ENCODE measurements at regions not wholly inside any gene's neighbourhood (a gene's known extent, or its start where the extent isn't known, plus 50 kb on each side); places are given as distances from the start of the nearest gene placed in this dataset.

GRCh38 chr21:35749904-35750303, 310.4 kb downstream of the SETD4 start:
- H4K20me1 ChIP-seq (ENCODE audit: insufficient read depth) = no peaks in the 10 kb centered on the region
- CTCF ChIA-PET = no interaction called here
- H3K9ac ChIP-seq = no peak overlapping the region
- no peaks in the 10 kb centered on the region for H3K9me2 ChIP-seq
- H3K4me1 ChIP-seq (ENCODE audit: control insufficient read depth in 1 of 2, insufficient read depth in 2 of 2, low read depth in 1 of 2, low read length in 1 of 2) = 0 out of 4 replicates have a peak, but pooled peaks cover 0 to 5% of the 10 kb centered on the region in 2 experiments
- 6% methylated on average over 3 of the region's 3 CpGs for WGBS (ENCODE audit: low lambda C conversion rate)
- TF ChIP-seq MEF2A (IDR thresholded peaks at IDR 0.05; ENCODE audit: borderline replicate concordance, low read depth) (no peak), NFIC (IDR thresholded peaks at IDR 0.05; ENCODE audit: borderline replicate concordance) (no peak), SMC3 (IDR thresholded peaks at IDR 0.05; ENCODE audit: low read depth, low read length) (no peak), CHD2 (IDR thresholded peaks at IDR 0.05; ENCODE audit: low read length, partially characterized antibody) (no peak), RXRA (IDR thresholded peaks at IDR 0.05; ENCODE audit: borderline replicate concordance, low read depth) (no peak), GATA2 (CRISPR knock-in tag; IDR thresholded peaks at IDR 0.05) (no peak), TAF1 (IDR thresholded peaks at IDR 0.05; ENCODE audit: borderline replicate concordance, low read depth, low read length) (no peak), RAD21 (IDR thresholded peaks at IDR 0.05; ENCODE audit: low read length) (no peak), FOSL2 (IDR thresholded peaks at IDR 0.05; ENCODE audit: borderline replicate concordance, low read depth) (no peak), GABPA (IDR thresholded peaks at IDR 0.05; ENCODE audit: low read depth) (no peak), EP300 (IDR thresholded peaks at IDR 0.05; ENCODE audit: borderline replicate concordance in 1 of 2, low read depth in 1 of 2, low read length in 1 of 2) (no peak)
- TF ChIP-seq, protein P1, sequence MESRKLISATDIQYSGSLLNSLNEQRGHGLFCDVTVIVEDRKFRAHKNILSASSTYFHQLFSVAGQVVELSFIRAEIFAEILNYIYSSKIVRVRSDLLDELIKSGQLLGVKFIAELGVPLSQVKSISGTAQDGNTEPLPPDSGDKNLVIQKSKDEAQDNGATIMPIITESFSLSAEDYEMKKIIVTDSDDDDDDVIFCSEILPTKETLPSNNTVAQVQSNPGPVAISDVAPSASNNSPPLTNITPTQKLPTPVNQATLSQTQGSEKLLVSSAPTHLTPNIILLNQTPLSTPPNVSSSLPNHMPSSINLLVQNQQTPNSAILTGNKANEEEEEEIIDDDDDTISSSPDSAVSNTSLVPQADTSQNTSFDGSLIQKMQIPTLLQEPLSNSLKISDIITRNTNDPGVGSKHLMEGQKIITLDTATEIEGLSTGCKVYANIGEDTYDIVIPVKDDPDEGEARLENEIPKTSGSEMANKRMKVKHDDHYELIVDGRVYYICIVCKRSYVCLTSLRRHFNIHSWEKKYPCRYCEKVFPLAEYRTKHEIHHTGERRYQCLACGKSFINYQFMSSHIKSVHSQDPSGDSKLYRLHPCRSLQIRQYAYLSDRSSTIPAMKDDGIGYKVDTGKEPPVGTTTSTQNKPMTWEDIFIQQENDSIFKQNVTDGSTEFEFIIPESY (IDR thresholded peaks at IDR 0.05; ENCODE audit: borderline replicate concordance, low read depth) = no peak
- TF ChIP-seq, protein P2, sequence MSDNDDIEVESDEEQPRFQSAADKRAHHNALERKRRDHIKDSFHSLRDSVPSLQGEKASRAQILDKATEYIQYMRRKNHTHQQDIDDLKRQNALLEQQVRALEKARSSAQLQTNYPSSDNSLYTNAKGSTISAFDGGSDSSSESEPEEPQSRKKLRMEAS (IDR thresholded peaks at IDR 0.05; ENCODE audit: low read depth) = no peak
- TF ChIP-seq, protein P3, sequence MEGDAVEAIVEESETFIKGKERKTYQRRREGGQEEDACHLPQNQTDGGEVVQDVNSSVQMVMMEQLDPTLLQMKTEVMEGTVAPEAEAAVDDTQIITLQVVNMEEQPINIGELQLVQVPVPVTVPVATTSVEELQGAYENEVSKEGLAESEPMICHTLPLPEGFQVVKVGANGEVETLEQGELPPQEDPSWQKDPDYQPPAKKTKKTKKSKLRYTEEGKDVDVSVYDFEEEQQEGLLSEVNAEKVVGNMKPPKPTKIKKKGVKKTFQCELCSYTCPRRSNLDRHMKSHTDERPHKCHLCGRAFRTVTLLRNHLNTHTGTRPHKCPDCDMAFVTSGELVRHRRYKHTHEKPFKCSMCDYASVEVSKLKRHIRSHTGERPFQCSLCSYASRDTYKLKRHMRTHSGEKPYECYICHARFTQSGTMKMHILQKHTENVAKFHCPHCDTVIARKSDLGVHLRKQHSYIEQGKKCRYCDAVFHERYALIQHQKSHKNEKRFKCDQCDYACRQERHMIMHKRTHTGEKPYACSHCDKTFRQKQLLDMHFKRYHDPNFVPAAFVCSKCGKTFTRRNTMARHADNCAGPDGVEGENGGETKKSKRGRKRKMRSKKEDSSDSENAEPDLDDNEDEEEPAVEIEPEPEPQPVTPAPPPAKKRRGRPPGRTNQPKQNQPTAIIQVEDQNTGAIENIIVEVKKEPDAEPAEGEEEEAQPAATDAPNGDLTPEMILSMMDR (IDR thresholded peaks at IDR 0.05) = no peak
- H3K79me2 ChIP-seq (ENCODE audit: insufficient read depth) = no peaks in the 10 kb centered on the region
- H3K9me3 ChIP-seq = no peaks in the 10 kb centered on the region
- H3K27ac ChIP-seq (ENCODE audit: low read depth in 2 of 2, low read length in 1 of 2) = no peak overlapping the region
- H2AFZ ChIP-seq (ENCODE audit: low read depth) = no peak overlapping the region
- POLR2A ChIA-PET = interaction anchor here (0.6 kb wide), 1 partner anchor 853 kb away, joined by 3 read pairs; no protein-coding TSS in a partner anchor
- no peaks in the 10 kb centered on the region for H3K27me3 ChIP-seq (ENCODE audit: insufficient read depth)
- H3F3A ChIP-seq (replicated peaks; ENCODE audit: insufficient read depth) = peaks cover 4% of the 10 kb centered on the region
- no peaks in the 10 kb centered on the region for H3K36me3 ChIP-seq (replicated peaks in 1 of 2; ENCODE audit: control insufficient read depth in 1 of 2, insufficient read depth in 2 of 2, low read length in 1 of 2)
- no peak overlapping the region for H3K4me2 ChIP-seq
- no peak for DNase-seq
- no peak overlapping the region for H3K4me3 ChIP-seq (ENCODE audit: low read depth in 2 of 2, low read length in 1 of 2)

All from SK-N-SH (cell line).